ENCODE measurements at regions not wholly inside any gene's neighbourhood (a gene's known extent, or its start where the extent isn't known, plus 50 kb on each side); places are given as distances from the start of the nearest gene placed in this dataset.

GRCh38 chr1:106768501-106768900, 288.0 kb upstream of the PRMT6 start:
- TF ChIP-seq POLR2A (IDR thresholded peaks at IDR 0.05) (no peak), CTCF (IDR thresholded peaks at IDR 0.05) (no peak)
- intact Hi-C loops (cut with DNase I; ENCODE audit: low total_unique reads), result no loop called here
- H3K4me3 ChIP-seq (ENCODE audit: low read depth, poor library complexity, severe bottlenecking), result no peak overlapping the region
- no peak for DNase-seq (ENCODE audit: low spot score in 2 of 2)
- 52 to 63% methylated on average over 2 of the region's 2 CpGs for WGBS, 2 donors

- no peak overlapping the region for H3K4me3 ChIP-seq (ENCODE audit: low read depth, poor library complexity, severe bottlenecking)
- no peak for DNase-seq (ENCODE audit: low spot score in 2 of 2)
- TF ChIP-seq POLR2A (IDR thresholded peaks at IDR 0.05) (no peak), CTCF (IDR thresholded peaks at IDR 0.05) (no peak)
- intact Hi-C loops (cut with DNase I; ENCODE audit: low total_unique reads), result no loop called here
- 82 to 86% methylated on average over 2 of the region's 2 CpGs for WGBS, 2 donors
These were observed 283.3 kb upstream of the PRMT6 start for GRCh38 chr1:106773206-106773605.

GRCh38 chr1:106780066-106780465, 276.4 kb upstream of the PRMT6 start:
- H3K4me3 ChIP-seq (ENCODE audit: low read depth, poor library complexity, severe bottlenecking), result no peak overlapping the region
- WGBS, 2 donors, result 45 to 52% methylated on average over 1 of the region's 1 CpG
- intact Hi-C loops (cut with DNase I; ENCODE audit: low total_unique reads), result no loop called here
- DNase-seq (ENCODE audit: low spot score in 2 of 2), result no peak
- TF ChIP-seq CTCF (IDR thresholded peaks at IDR 0.05), result no peak
- TF ChIP-seq POLR2A (IDR thresholded peaks at IDR 0.05), result no peak

GRCh38 chr1:106780806-106781569, 275.5 kb upstream of the PRMT6 start:
- H3K4me3 ChIP-seq (ENCODE audit: low read depth, poor library complexity, severe bottlenecking), result no peak overlapping the region
- no peak for TF ChIP-seq POLR2A (IDR thresholded peaks at IDR 0.05)
- no peak for TF ChIP-seq CTCF (IDR thresholded peaks at IDR 0.05)
- intact Hi-C loops (cut with DNase I; ENCODE audit: low total_unique reads), result no loop called here
- 89 to 100% methylated on average over 1 of the region's 1 CpG for WGBS, 2 donors
- no peak for DNase-seq (ENCODE audit: low spot score in 2 of 2)

- no peak overlapping the region for H3K4me3 ChIP-seq (ENCODE audit: low read depth, poor library complexity, severe bottlenecking)
- TF ChIP-seq CTCF (IDR thresholded peaks at IDR 0.05) (no peak), POLR2A (IDR thresholded peaks at IDR 0.05) (no peak)
- no peak for DNase-seq (ENCODE audit: low spot score in 2 of 2)
- intact Hi-C loops (cut with DNase I; ENCODE audit: low total_unique reads), result no loop called here
These were observed 271.3 kb upstream of the PRMT6 start for GRCh38 chr1:106785176-106785575.

- no peak for TF ChIP-seq CTCF (IDR thresholded peaks at IDR 0.05)
- H3K4me3 ChIP-seq (ENCODE audit: low read depth, poor library complexity, severe bottlenecking), result no peak overlapping the region
- intact Hi-C loops (cut with DNase I; ENCODE audit: low total_unique reads), result no loop called here
- DNase-seq (ENCODE audit: low spot score in 2 of 2), result no peak
- 62% methylated on average over 3 of the region's 3 CpGs for WGBS, 2 donors
These were observed 269.0 kb upstream of the PRMT6 start for GRCh38 chr1:106787520-106787919.
